NCI-H2196 (cell line): ENCODE measurements at regions not wholly inside any gene's neighbourhood (a gene's known extent, or its start where the extent isn't known, plus 50 kb on each side); places are given as distances from the start of the nearest gene placed in this dataset.
"Not testable (repeated sequence)": the region's sequence is repeated elsewhere in the genome, so short reads cannot be mapped to it uniquely, and the experiment has no call there.

Experiments used
- DNase-seq: peaks from one replicate; lab custom pipeline; 2025; ENCODE audit not compliant: unreplicated experiment; lab: John Stamatoyannopoulos, UW

- DNase-seq: no peak
These were observed 496.0 kb upstream of the AGA start for GRCh38 chr4:177938226-177938625.

- no peak for DNase-seq
These were observed 503.0 kb upstream of the AGA start for GRCh38 chr4:177945268-177945667.

GRCh38 chr4:177947607-177948006 is 505.4 kb upstream of the AGA start:
- no peak for DNase-seq

- DNase-seq: no peak
These were observed 506.6 kb upstream of the AGA start for GRCh38 chr4:177948853-177949252.

GRCh38 chr4:177951026-177951425 is 508.8 kb upstream of the AGA start:
- no peak for DNase-seq

GRCh38 chr4:177952723-177953122 is 510.5 kb upstream of the AGA start:
- DNase-seq: no peak

- no peak for DNase-seq
These were observed 515.5 kb upstream of the AGA start for GRCh38 chr4:177957596-177958360.

- DNase-seq: no peak
These were observed 518.3 kb upstream of the AGA start for GRCh38 chr4:177960566-177960965.

GRCh38 chr4:177961761-177962380 is 519.6 kb upstream of the AGA start:
- DNase-seq: no peak

GRCh38 chr4:177964061-177964460 is 521.8 kb upstream of the AGA start:
- no peak for DNase-seq

- no peak for DNase-seq
These were observed 522.5 kb upstream of the AGA start for GRCh38 chr4:177964693-177965168.

GRCh38 chr4:177967328-177967727 is 525.1 kb upstream of the AGA start:
- no peak for DNase-seq

GRCh38 chr4:177968817-177969442 is 526.7 kb upstream of the AGA start:
- DNase-seq: no peak

GRCh38 chr4:177974461-177974860 is 532.2 kb upstream of the AGA start:
- DNase-seq: no peak

- DNase-seq: no peak
These were observed 533.2 kb upstream of the AGA start for GRCh38 chr4:177975315-177975987.

- DNase-seq: no peak
These were observed 544.0 kb upstream of the AGA start for GRCh38 chr4:177986236-177986635.

- no peak for DNase-seq
These were observed 545.7 kb upstream of the AGA start for GRCh38 chr4:177987896-177988295.

- DNase-seq: no peak
These were observed 547.4 kb upstream of the AGA start for GRCh38 chr4:177989503-177990201.

- DNase-seq: no peak
These were observed 560.9 kb upstream of the AGA start for GRCh38 chr4:178003098-178003657.

- no peak for DNase-seq
These were observed 568.4 kb upstream of the AGA start for GRCh38 chr4:178010596-178010995.

- DNase-seq: not testable (repeated sequence)
These were observed 572.8 kb upstream of the AGA start for GRCh38 chr4:178015046-178015445.
